HS-27A (cell line): ENCODE measurements at regions not wholly inside any gene's neighbourhood (a gene's known extent, or its start where the extent isn't known, plus 50 kb on each side); places are given as distances from the start of the nearest gene placed in this dataset.
"Not testable (repeated sequence)": the region's sequence is repeated elsewhere in the genome, so short reads cannot be mapped to it uniquely, and the experiment has no call there.

Experiments
- DNase-seq: peaks from one replicate; pipeline ENCODE4 v3.0.0-alpha.2; 2012; ENCODE audit warnings: low read depth, missing footprints

GRCh38 chr2:129193961-129194360 lies 785.5 kb upstream of the RAB6C start:
- no peak for DNase-seq

- no peak for DNase-seq
These were observed 780.0 kb upstream of the RAB6C start for GRCh38 chr2:129199501-129199900.

- DNase-seq: no peak
These were observed 777.8 kb upstream of the RAB6C start for GRCh38 chr2:129201696-129202095.

- no peak for DNase-seq
These were observed 776.1 kb upstream of the RAB6C start for GRCh38 chr2:129203331-129203730.

GRCh38 chr2:129204581-129204980 lies 774.9 kb upstream of the RAB6C start:
- not testable (repeated sequence) for DNase-seq

GRCh38 chr2:129205176-129205575 lies 774.3 kb upstream of the RAB6C start:
- DNase-seq: no peak

- no peak for DNase-seq
These were observed 773.7 kb upstream of the RAB6C start for GRCh38 chr2:129205766-129206165.

GRCh38 chr2:129212299-129212958 lies 767.0 kb upstream of the RAB6C start:
- no peak for DNase-seq

GRCh38 chr2:129224022-129224421 lies 755.4 kb upstream of the RAB6C start:
- DNase-seq: no peak

- no peak for DNase-seq
These were observed 755.0 kb upstream of the RAB6C start for GRCh38 chr2:129224486-129224885.

GRCh38 chr2:129229196-129229595 lies 750.3 kb upstream of the RAB6C start:
- DNase-seq: no peak

- no peak for DNase-seq
These were observed 749.5 kb upstream of the RAB6C start for GRCh38 chr2:129229830-129230441.

- DNase-seq: no peak
These were observed 747.5 kb upstream of the RAB6C start for GRCh38 chr2:129231924-129232323.

- no peak for DNase-seq
These were observed 746.3 kb upstream of the RAB6C start for GRCh38 chr2:129233166-129233565.

GRCh38 chr2:129233751-129234406 lies 745.6 kb upstream of the RAB6C start:
- no peak for DNase-seq

- no peak for DNase-seq
These were observed 742.9 kb upstream of the RAB6C start for GRCh38 chr2:129236601-129237000.

GRCh38 chr2:129237966-129238725 lies 741.3 kb upstream of the RAB6C start:
- DNase-seq: no peak

- no peak for DNase-seq
These were observed 740.3 kb upstream of the RAB6C start for GRCh38 chr2:129239141-129239540.

- DNase-seq: no peak
These were observed 739.4 kb upstream of the RAB6C start for GRCh38 chr2:129240061-129240460.

GRCh38 chr2:129242269-129242668 lies 737.2 kb upstream of the RAB6C start:
- DNase-seq: no peak

- no peak for DNase-seq
These were observed 731.7 kb upstream of the RAB6C start for GRCh38 chr2:129247751-129248150.

GRCh38 chr2:129248198-129248597 lies 731.3 kb upstream of the RAB6C start:
- DNase-seq: no peak
